Liver (tissue), 8 donors: ENCODE measurements at regions not wholly inside any gene's neighbourhood (a gene's known extent, or its start where the extent isn't known, plus 50 kb on each side); places are given as distances from the start of the nearest gene placed in this dataset.

ENCODE experiments used
- DNase-seq: peaks from one replicate; pipeline ENCODE4 v3.0.0-alpha.2; 2017; ENCODE audit warnings: low spot score
- H3K27ac ChIP-seq, 2 donors: one replicate each; pipeline ENCODE4 v1.7.0; 2013; ENCODE audit warnings: inconsistent platforms in 2 of 2, low read length in 2 of 2, control low read depth in 1 of 2, low read depth in 1 of 2, mild to moderate bottlenecking in 1 of 2
- H3K27me3 ChIP-seq, 4 donors: one replicate each; pipeline versions ENCODE4 v1.6.1 to v1.7.0; 2013; ENCODE audit warnings: low read length in 3 of 4, inconsistent platforms in 1 of 4, mild to moderate bottlenecking in 1 of 4, moderate library complexity in 1 of 4; ENCODE audit not compliant: control insufficient read depth in 4 of 4, insufficient read depth in 4 of 4
- H3K36me3 ChIP-seq, 4 donors: one replicate each; pipeline versions ENCODE4 v1.6.1 to v1.7.0; 2013; ENCODE audit warnings: low read length in 3 of 4, mild to moderate bottlenecking in 3 of 4, low read depth in 1 of 4, moderate library complexity in 1 of 4; ENCODE audit not compliant: control insufficient read depth in 4 of 4, insufficient read depth in 3 of 4
- H3K4me1 ChIP-seq, 4 donors: one replicate each; pipeline versions ENCODE4 v1.6.1 to v1.7.0; 2013; ENCODE audit warnings: low read length in 3 of 4, mild to moderate bottlenecking in 3 of 4, moderate library complexity in 1 of 4; ENCODE audit not compliant: control insufficient read depth in 4 of 4, insufficient read depth in 4 of 4
- H3K4me3 ChIP-seq, 3 donors: one replicate each; pipeline versions ENCODE4 v1.6.1 to v1.7.0; 2013; ENCODE audit warnings: low read length in 3 of 3, control low read depth in 1 of 3, low read depth in 1 of 3, mild to moderate bottlenecking in 1 of 3
- H3K9ac ChIP-seq, 2 donors: one replicate each; pipeline ENCODE4 v1.7.0; 2013; ENCODE audit warnings: low read length in 2 of 2, mild to moderate bottlenecking in 2 of 2, moderate library complexity in 2 of 2, control low read depth in 1 of 2, low read depth in 1 of 2
- H3K9me3 ChIP-seq, 4 donors: one replicate each; pipeline versions ENCODE4 v1.6.1 to v1.7.0; 2013; ENCODE audit warnings: low read length in 3 of 4; ENCODE audit not compliant: control insufficient read depth in 4 of 4
- EGR1 ChIP-seq, 2 donors: IDR thresholded peaks; 2 replicates each; pipeline ENCODE4 v1.6.1; 2016 to 2018; ENCODE audit warnings: antibody characterized with exemption in 2 of 2, low read depth in 2 of 2
- FOXA1 ChIP-seq: IDR thresholded peaks from 2 replicates; pipeline ENCODE4 v1.6.1; 2016; ENCODE audit warnings: antibody characterized with exemption
- FOXA2 ChIP-seq: IDR thresholded peaks from 2 replicates; pipeline ENCODE4 v1.6.1; 2016; ENCODE audit warnings: antibody characterized with exemption
- GABPA ChIP-seq, 2 donors: IDR thresholded peaks in 1 of 2; conservative IDR thresholded peaks in 1 of 2; 2 replicates each; pipeline ENCODE4 v1.6.1; 2016; ENCODE audit warnings: antibody characterized with exemption in 2 of 2, mild to moderate bottlenecking in 1 of 2, moderate library complexity in 1 of 2
- HNF4A ChIP-seq, 2 donors: conservative IDR thresholded peaks; 2 replicates each; pipeline ENCODE4 v1.6.1; 2016; ENCODE audit warnings: antibody characterized with exemption in 2 of 2, mild to moderate bottlenecking in 2 of 2
- HNF4G ChIP-seq: IDR thresholded peaks from 2 replicates; pipeline ENCODE4 v1.6.1; 2016; ENCODE audit warnings: antibody characterized with exemption
- JUND ChIP-seq, 2 donors: IDR thresholded peaks; 2 replicates each; pipeline ENCODE4 v1.6.1; 2016; ENCODE audit warnings: antibody characterized with exemption in 2 of 2
- NR2F2 ChIP-seq: IDR thresholded peaks from 2 replicates; pipeline ENCODE4 v1.6.1; 2016; ENCODE audit warnings: antibody characterized with exemption
- RAD21 ChIP-seq, 2 donors: IDR thresholded peaks; 2 replicates each; pipeline ENCODE4 v1.6.1; 2016; ENCODE audit warnings: antibody characterized with exemption in 2 of 2, mild to moderate bottlenecking in 2 of 2
- RXRA ChIP-seq, 2 donors: IDR thresholded peaks; 2 replicates each; pipeline ENCODE4 v1.6.1; 2017 to 2018; ENCODE audit warnings: antibody characterized with exemption in 2 of 2, mild to moderate bottlenecking in 1 of 2
- SP1 ChIP-seq: IDR thresholded peaks from 2 replicates; pipeline ENCODE4 v1.6.1; 2018; ENCODE audit warnings: antibody characterized with exemption, mild to moderate bottlenecking
- TAF1 ChIP-seq: conservative IDR thresholded peaks from 2 replicates; pipeline ENCODE4 v1.6.1; 2016; ENCODE audit warnings: antibody characterized with exemption, mild to moderate bottlenecking
- YY1 ChIP-seq: IDR thresholded peaks from 2 replicates; pipeline ENCODE4 v1.6.1; 2016; ENCODE audit warnings: antibody characterized with exemption, mild to moderate bottlenecking
- WGBS: extraction: QIAGEN DNeasy Blood & Tissue Kit; methylation state at CpG from one replicate; pipeline ENCODE4 v1.1.7; 2013; 5-methylcytosine and 5-hydroxymethylcytosine counted together
- TF ChIP-seq, protein P1 (sequence below): fragments of 150-350 bp; IDR thresholded peaks from 2 replicates; pipeline ENCODE4 v1.5.1; 2017; ENCODE audit warnings: improper control_type of control experiment, low read depth, low read length; ENCODE audit not compliant: missing input control
- TF ChIP-seq, protein P2 (sequence below): IDR thresholded peaks from 2 replicates; pipeline ENCODE4 v1.6.1; 2016; ENCODE audit warnings: antibody characterized with exemption
- TF ChIP-seq, protein P3 (sequence below): IDR thresholded peaks from 2 replicates; pipeline ENCODE4 v1.6.1; 2016; ENCODE audit warnings: antibody characterized with exemption
- TF ChIP-seq, protein P4 (sequence below): IDR thresholded peaks from 2 replicates; pipeline ENCODE4 v1.6.1; 2016; ENCODE audit warnings: antibody characterized with exemption, mild to moderate bottlenecking
- donor health status: healthy.
- donor health status: healthy.
- donor health status: healthy.
- donor health status: healthy.
- donor health status: healthy.

DNA sequence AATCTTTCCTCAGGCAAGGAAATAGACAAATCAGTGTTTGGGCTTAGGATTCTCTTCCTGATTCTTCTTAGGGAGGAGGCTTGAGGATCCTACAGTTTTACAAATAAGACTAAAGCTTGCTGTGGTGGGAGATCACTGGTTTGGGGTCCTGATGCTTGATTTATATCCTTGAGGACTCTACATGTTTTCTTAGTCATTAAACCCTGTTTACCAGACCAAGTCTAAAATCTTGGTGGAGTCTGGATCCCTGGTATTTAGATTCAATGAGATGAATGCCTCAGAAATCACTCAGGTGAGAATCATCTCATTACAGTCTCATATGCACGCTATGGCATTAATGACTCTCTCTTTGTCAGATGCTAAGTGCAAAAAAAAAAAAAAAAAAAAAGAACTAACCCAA is 304.3 kb upstream of the SALL1 start (continued):
- TF ChIP-seq, protein P1, sequence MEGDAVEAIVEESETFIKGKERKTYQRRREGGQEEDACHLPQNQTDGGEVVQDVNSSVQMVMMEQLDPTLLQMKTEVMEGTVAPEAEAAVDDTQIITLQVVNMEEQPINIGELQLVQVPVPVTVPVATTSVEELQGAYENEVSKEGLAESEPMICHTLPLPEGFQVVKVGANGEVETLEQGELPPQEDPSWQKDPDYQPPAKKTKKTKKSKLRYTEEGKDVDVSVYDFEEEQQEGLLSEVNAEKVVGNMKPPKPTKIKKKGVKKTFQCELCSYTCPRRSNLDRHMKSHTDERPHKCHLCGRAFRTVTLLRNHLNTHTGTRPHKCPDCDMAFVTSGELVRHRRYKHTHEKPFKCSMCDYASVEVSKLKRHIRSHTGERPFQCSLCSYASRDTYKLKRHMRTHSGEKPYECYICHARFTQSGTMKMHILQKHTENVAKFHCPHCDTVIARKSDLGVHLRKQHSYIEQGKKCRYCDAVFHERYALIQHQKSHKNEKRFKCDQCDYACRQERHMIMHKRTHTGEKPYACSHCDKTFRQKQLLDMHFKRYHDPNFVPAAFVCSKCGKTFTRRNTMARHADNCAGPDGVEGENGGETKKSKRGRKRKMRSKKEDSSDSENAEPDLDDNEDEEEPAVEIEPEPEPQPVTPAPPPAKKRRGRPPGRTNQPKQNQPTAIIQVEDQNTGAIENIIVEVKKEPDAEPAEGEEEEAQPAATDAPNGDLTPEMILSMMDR: no peak
- no peak for TF ChIP-seq HNF4G
- TF ChIP-seq FOXA1: no peak

DNA sequence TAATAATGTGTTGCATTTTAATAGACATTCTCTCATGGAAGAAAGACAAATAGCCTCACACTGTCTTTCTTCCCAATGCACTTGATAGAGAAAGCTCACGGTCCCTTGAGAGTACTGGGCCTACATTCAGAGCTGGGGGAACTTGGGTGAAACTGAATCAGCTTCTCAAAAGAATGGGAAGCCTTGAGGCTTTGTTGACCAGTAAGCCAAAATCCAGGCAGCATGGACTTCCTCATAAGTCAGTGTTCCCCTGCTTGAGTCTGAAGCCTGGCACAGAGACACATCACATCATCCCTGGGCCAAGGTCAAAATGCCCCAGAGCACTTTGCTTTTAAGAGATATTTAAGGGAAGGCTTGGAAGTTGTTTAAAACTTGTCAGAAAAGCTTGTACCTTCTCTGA is 302.2 kb upstream of the SALL1 start:
- Histone ChIP-seq H3K4me1 (peaks cover 3 to 14% (median 4%) of the 10 kb centered on the region in 4 donors), H3K9me3 (no peaks in the 10 kb centered on the region), H3K36me3 (no peaks in the 10 kb centered on the region), H3K27me3 (no peaks in the 10 kb centered on the region), H3K4me3 (no peak overlapping the region), H3K9ac (no peak overlapping the region), H3K27ac (no peak overlapping the region)
- TF ChIP-seq JUND (IDR thresholded peaks at IDR 0.05) (no peak), FOXA2 (no peak), HNF4A (conservative IDR thresholded peaks at IDR 0.05) (no peak), TAF1 (no peak), RXRA (IDR thresholded peaks at IDR 0.05) (no peak), NR2F2 (no peak), YY1 (no peak), GABPA (IDR thresholded peaks at IDR 0.05 in 1 of 2, conservative IDR thresholded peaks at IDR 0.05 in 1 of 2) (no peak), RAD21 (IDR thresholded peaks at IDR 0.05) (no peak), FOXA1 (no peak), SP1 (no peak), EGR1 (IDR thresholded peaks at IDR 0.05; ENCODE audit: low read depth in 2 of 2) (no peak)
- TF ChIP-seq, protein P2, sequence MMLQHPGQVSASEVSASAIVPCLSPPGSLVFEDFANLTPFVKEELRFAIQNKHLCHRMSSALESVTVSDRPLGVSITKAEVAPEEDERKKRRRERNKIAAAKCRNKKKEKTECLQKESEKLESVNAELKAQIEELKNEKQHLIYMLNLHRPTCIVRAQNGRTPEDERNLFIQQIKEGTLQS: no peak
- TF ChIP-seq, protein P1: no peak
- TF ChIP-seq, protein P3, sequence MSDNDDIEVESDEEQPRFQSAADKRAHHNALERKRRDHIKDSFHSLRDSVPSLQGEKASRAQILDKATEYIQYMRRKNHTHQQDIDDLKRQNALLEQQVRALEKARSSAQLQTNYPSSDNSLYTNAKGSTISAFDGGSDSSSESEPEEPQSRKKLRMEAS: no peak
- TF ChIP-seq, protein P4, sequence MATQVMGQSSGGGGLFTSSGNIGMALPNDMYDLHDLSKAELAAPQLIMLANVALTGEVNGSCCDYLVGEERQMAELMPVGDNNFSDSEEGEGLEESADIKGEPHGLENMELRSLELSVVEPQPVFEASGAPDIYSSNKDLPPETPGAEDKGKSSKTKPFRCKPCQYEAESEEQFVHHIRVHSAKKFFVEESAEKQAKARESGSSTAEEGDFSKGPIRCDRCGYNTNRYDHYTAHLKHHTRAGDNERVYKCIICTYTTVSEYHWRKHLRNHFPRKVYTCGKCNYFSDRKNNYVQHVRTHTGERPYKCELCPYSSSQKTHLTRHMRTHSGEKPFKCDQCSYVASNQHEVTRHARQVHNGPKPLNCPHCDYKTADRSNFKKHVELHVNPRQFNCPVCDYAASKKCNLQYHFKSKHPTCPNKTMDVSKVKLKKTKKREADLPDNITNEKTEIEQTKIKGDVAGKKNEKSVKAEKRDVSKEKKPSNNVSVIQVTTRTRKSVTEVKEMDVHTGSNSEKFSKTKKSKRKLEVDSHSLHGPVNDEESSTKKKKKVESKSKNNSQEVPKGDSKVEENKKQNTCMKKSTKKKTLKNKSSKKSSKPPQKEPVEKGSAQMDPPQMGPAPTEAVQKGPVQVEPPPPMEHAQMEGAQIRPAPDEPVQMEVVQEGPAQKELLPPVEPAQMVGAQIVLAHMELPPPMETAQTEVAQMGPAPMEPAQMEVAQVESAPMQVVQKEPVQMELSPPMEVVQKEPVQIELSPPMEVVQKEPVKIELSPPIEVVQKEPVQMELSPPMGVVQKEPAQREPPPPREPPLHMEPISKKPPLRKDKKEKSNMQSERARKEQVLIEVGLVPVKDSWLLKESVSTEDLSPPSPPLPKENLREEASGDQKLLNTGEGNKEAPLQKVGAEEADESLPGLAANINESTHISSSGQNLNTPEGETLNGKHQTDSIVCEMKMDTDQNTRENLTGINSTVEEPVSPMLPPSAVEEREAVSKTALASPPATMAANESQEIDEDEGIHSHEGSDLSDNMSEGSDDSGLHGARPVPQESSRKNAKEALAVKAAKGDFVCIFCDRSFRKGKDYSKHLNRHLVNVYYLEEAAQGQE: no peak
- no peak for DNase-seq
- WGBS: 93% methylated on average over 1 of the region's 1 CpG
